ENCODE measurements at regions not wholly inside any gene's neighbourhood (a gene's known extent, or its start where the extent isn't known, plus 50 kb on each side); places are given as distances from the start of the nearest gene placed in this dataset.
"Not testable (repeated sequence)": the region's sequence is repeated elsewhere in the genome, so short reads cannot be mapped to it uniquely, and the experiment has no call there.

- DNase-seq (ENCODE audit: low read depth) = no peak
Measured at GRCh38 chr7:9036080-9036479, 602.7 kb downstream of the NXPH1 start.

GRCh38 chr7:9071160-9071762, 637.9 kb downstream of the NXPH1 start:
- DNase-seq (ENCODE audit: low read depth) = no peak

- not testable (repeated sequence) for DNase-seq (ENCODE audit: low read depth)
Measured at GRCh38 chr7:9075774-9076173, 642.4 kb downstream of the NXPH1 start.

GRCh38 chr7:9082203-9082602, 648.8 kb downstream of the NXPH1 start:
- DNase-seq (ENCODE audit: low read depth) = no peak

GRCh38 chr7:9083837-9084236, 650.4 kb downstream of the NXPH1 start:
- DNase-seq (ENCODE audit: low read depth) = peak; percentile 20

- peak; percentile 27 for DNase-seq (ENCODE audit: low read depth)
Measured at GRCh38 chr7:9091282-9091681, 657.9 kb downstream of the NXPH1 start.

GRCh38 chr7:9097565-9098060, 664.2 kb downstream of the NXPH1 start:
- peak; percentile 89 for DNase-seq (ENCODE audit: low read depth)

GRCh38 chr7:9100289-9100688, 666.9 kb downstream of the NXPH1 start:
- no peak for DNase-seq (ENCODE audit: low read depth)

- DNase-seq (ENCODE audit: low read depth) = no peak
Measured at GRCh38 chr7:9102846-9103245, 669.4 kb downstream of the NXPH1 start.

- no peak for DNase-seq (ENCODE audit: low read depth)
Measured at GRCh38 chr7:9106747-9107146, 673.3 kb downstream of the NXPH1 start.

- DNase-seq (ENCODE audit: low read depth) = no peak
Measured at GRCh38 chr7:9120331-9120730, 686.9 kb downstream of the NXPH1 start.

- DNase-seq (ENCODE audit: low read depth) = no peak
Measured at GRCh38 chr7:9124320-9124719, 690.9 kb downstream of the NXPH1 start.

GRCh38 chr7:9125246-9125645, 691.8 kb downstream of the NXPH1 start:
- DNase-seq (ENCODE audit: low read depth) = no peak

- no peak for DNase-seq (ENCODE audit: low read depth)
Measured at GRCh38 chr7:9127901-9128300, 694.5 kb downstream of the NXPH1 start.

GRCh38 chr7:9148687-9149086, 715.3 kb downstream of the NXPH1 start:
- no peak for DNase-seq (ENCODE audit: low read depth)

- peak; percentile 50 for DNase-seq (ENCODE audit: low read depth)
Measured at GRCh38 chr7:9149499-9150082, 716.2 kb downstream of the NXPH1 start.

GRCh38 chr7:9163691-9164090, 730.3 kb downstream of the NXPH1 start:
- DNase-seq (ENCODE audit: low read depth) = peak; percentile 21

GRCh38 chr7:9175871-9176270, 742.5 kb downstream of the NXPH1 start:
- DNase-seq (ENCODE audit: low read depth) = no peak

GRCh38 chr7:9181356-9181755, 747.9 kb downstream of the NXPH1 start:
- DNase-seq (ENCODE audit: low read depth) = no peak

- DNase-seq (ENCODE audit: low read depth) = no peak
Measured at GRCh38 chr7:9186730-9187129, 753.3 kb downstream of the NXPH1 start.

- no peak for DNase-seq (ENCODE audit: low read depth)
Measured at GRCh38 chr7:9189703-9190102, 756.3 kb downstream of the NXPH1 start.

GRCh38 chr7:9192969-9193368, 759.6 kb downstream of the NXPH1 start:
- DNase-seq (ENCODE audit: low read depth) = peak; percentile 47

GRCh38 chr7:9200626-9201025, 767.2 kb downstream of the NXPH1 start:
- no peak for DNase-seq (ENCODE audit: low read depth)
